ENCODE measurements at regions not wholly inside any gene's neighbourhood (a gene's known extent, or its start where the extent isn't known, plus 50 kb on each side); places are given as distances from the start of the nearest gene placed in this dataset.
"Not testable (repeated sequence)": the region's sequence is repeated elsewhere in the genome, so short reads cannot be mapped to it uniquely, and the experiment has no call there.

DNA sequence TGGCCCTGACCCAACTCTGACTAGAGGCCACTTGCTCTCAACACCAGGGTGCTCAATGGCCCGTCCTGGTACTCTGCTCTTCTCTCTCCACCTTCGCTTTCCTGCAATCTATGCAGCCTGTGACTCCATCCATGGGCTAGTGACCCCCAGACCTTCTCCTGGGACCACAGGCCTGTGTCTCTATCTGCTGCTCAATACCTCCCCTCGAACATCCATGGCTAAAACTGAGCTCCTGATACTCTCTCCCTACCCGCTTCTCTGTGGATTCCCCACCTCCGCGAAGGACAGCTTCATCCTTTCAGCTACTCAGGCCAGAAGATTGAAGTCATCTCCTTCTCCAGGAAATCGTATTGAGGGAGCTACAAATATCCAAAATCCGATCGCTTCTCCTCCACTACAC, 363.4 kb downstream of the OR4F29 start:
- TF ChIP-seq, protein P1, sequence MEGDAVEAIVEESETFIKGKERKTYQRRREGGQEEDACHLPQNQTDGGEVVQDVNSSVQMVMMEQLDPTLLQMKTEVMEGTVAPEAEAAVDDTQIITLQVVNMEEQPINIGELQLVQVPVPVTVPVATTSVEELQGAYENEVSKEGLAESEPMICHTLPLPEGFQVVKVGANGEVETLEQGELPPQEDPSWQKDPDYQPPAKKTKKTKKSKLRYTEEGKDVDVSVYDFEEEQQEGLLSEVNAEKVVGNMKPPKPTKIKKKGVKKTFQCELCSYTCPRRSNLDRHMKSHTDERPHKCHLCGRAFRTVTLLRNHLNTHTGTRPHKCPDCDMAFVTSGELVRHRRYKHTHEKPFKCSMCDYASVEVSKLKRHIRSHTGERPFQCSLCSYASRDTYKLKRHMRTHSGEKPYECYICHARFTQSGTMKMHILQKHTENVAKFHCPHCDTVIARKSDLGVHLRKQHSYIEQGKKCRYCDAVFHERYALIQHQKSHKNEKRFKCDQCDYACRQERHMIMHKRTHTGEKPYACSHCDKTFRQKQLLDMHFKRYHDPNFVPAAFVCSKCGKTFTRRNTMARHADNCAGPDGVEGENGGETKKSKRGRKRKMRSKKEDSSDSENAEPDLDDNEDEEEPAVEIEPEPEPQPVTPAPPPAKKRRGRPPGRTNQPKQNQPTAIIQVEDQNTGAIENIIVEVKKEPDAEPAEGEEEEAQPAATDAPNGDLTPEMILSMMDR (conservative IDR thresholded peaks at IDR 0.05 in 1 of 2, IDR thresholded peaks at IDR 0.05 in 1 of 2; ENCODE audit: low read depth in 1 of 2, low read length in 2 of 2), result not testable (repeated sequence)
- TF ChIP-seq EZH2 (IDR thresholded peaks at IDR 0.05; ENCODE audit: low read length, missing control alignments), result not testable (repeated sequence)
